ENCODE measurements at regions not wholly inside any gene's neighbourhood (a gene's known extent, or its start where the extent isn't known, plus 50 kb on each side); places are given as distances from the start of the nearest gene placed in this dataset.

DNA sequence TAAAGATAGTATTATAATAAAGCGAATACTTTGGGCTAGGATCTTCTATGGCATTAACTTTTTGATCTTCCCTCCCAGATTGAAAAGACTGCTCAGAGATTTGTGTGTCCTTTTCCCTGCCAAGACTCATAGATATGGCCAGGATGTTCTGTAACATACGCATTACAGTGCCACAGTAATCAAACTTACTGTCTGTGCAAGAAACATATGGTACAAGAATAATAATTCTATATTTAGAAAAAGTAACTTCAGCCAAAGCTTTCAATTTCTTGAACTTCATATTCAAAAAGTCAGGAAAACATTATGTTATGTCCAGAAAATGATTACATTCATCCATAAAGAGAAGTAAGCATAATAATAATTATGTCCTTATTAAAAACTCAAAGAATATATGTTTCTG lies 100.9 kb upstream of the GUCY1A1 start:
- H3K4me3 ChIP-seq (ENCODE audit: low read length): no peak overlapping the region
- H3K27ac ChIP-seq (ENCODE audit: low read length): no peak overlapping the region
- H3K9ac ChIP-seq (ENCODE audit: low read length): no peak overlapping the region
- no peaks in the 10 kb centered on the region for H3K79me2 ChIP-seq (ENCODE audit: low read length)
- no peak overlapping the region for H2AFZ ChIP-seq (ENCODE audit: low read depth, low read length)
- no peaks in the 10 kb centered on the region for H3K36me3 ChIP-seq (replicated peaks; ENCODE audit: low read depth, low read length)
- no peaks in the 10 kb centered on the region for H3K9me3 ChIP-seq (ENCODE audit: insufficient read depth, low read length)
- H3K4me1 ChIP-seq (ENCODE audit: low read length): no peaks in the 10 kb centered on the region
- no peaks in the 10 kb centered on the region for H3K27me3 ChIP-seq (ENCODE audit: low read depth, low read length)
- no peaks in the 10 kb centered on the region for H4K20me1 ChIP-seq (ENCODE audit: insufficient read depth, low read length)
- no peak overlapping the region for H3K4me2 ChIP-seq (ENCODE audit: low read length)
- no peak for TF ChIP-seq EZH2phosphoT487 (IDR thresholded peaks at IDR 0.05; ENCODE audit: low read depth)

DNA sequence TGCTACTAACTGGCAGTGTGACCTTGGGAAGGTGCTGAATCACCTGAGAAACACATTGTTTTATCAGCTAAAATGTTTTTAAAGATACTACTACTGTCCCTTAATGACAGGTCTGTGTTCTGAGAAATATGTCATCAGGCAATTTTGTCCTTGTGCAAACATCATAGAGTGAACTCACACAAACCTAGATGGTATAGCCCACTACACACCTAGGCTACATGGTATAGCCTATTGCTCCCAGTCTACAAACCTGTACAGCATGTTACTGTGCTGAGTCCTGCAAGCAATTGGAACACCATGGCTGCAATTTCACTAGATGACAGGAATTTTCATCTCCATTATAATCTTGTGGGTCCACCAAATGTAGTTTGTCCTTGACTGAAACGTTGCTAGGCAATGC lies 101.3 kb upstream of the GUCY1A1 start:
- TF ChIP-seq, protein P1, sequence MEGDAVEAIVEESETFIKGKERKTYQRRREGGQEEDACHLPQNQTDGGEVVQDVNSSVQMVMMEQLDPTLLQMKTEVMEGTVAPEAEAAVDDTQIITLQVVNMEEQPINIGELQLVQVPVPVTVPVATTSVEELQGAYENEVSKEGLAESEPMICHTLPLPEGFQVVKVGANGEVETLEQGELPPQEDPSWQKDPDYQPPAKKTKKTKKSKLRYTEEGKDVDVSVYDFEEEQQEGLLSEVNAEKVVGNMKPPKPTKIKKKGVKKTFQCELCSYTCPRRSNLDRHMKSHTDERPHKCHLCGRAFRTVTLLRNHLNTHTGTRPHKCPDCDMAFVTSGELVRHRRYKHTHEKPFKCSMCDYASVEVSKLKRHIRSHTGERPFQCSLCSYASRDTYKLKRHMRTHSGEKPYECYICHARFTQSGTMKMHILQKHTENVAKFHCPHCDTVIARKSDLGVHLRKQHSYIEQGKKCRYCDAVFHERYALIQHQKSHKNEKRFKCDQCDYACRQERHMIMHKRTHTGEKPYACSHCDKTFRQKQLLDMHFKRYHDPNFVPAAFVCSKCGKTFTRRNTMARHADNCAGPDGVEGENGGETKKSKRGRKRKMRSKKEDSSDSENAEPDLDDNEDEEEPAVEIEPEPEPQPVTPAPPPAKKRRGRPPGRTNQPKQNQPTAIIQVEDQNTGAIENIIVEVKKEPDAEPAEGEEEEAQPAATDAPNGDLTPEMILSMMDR (IDR thresholded peaks at IDR 0.05; ENCODE audit: low read depth, low read length): no peak
- TF ChIP-seq EZH2phosphoT487 (IDR thresholded peaks at IDR 0.05; ENCODE audit: low read depth): no peak
- no peak overlapping the region for H3K4me3 ChIP-seq (ENCODE audit: low read length)
- H3K4me1 ChIP-seq (ENCODE audit: low read length): no peaks in the 10 kb centered on the region
- H3K79me2 ChIP-seq (ENCODE audit: low read length): no peaks in the 10 kb centered on the region
- no peak overlapping the region for H3K9ac ChIP-seq (ENCODE audit: low read length)
- no peak overlapping the region for H3K4me2 ChIP-seq (ENCODE audit: low read length)
- H3K9me3 ChIP-seq (ENCODE audit: insufficient read depth, low read length): no peaks in the 10 kb centered on the region
- H3K27ac ChIP-seq (ENCODE audit: low read length): no peak overlapping the region
- no peaks in the 10 kb centered on the region for H3K27me3 ChIP-seq (ENCODE audit: low read depth, low read length)
- H3K36me3 ChIP-seq (replicated peaks; ENCODE audit: low read depth, low read length): no peaks in the 10 kb centered on the region
- no peaks in the 10 kb centered on the region for H4K20me1 ChIP-seq (ENCODE audit: insufficient read depth, low read length)
- no peak overlapping the region for H2AFZ ChIP-seq (ENCODE audit: low read depth, low read length)

DNA sequence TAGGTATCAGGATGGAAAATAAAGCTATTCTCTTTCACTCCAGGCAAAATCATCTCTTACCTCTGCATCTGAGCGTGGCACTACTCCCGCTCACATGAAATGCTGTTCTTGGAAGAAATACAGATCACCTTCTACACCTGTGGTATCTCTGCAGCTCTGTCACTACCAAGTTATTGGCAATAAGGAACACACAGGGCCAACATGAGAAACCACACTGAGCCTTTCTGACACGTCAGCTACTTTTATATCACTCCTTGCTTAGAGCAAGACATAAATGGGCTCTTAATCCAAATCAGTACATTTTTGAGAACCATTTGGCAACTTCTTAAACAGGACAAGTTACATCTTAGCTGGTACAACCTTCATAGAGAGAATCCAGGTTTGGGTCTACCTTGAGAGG lies 101.8 kb upstream of the GUCY1A1 start:
- H4K20me1 ChIP-seq (ENCODE audit: insufficient read depth, low read length): no peaks in the 10 kb centered on the region
- H3K9ac ChIP-seq (ENCODE audit: low read length): no peak overlapping the region
- no peak for TF ChIP-seq EZH2phosphoT487 (IDR thresholded peaks at IDR 0.05; ENCODE audit: low read depth)
- TF ChIP-seq, protein P1 (IDR thresholded peaks at IDR 0.05; ENCODE audit: low read depth, low read length): no peak
- no peaks in the 10 kb centered on the region for H3K4me1 ChIP-seq (ENCODE audit: low read length)
- no peaks in the 10 kb centered on the region for H3K9me3 ChIP-seq (ENCODE audit: insufficient read depth, low read length)
- H3K36me3 ChIP-seq (replicated peaks; ENCODE audit: low read depth, low read length): no peaks in the 10 kb centered on the region
- H3K27me3 ChIP-seq (ENCODE audit: low read depth, low read length): no peaks in the 10 kb centered on the region
- no peak overlapping the region for H3K4me2 ChIP-seq (ENCODE audit: low read length)
- no peak overlapping the region for H3K4me3 ChIP-seq (ENCODE audit: low read length)
- no peaks in the 10 kb centered on the region for H3K79me2 ChIP-seq (ENCODE audit: low read length)
- no peak overlapping the region for H2AFZ ChIP-seq (ENCODE audit: low read depth, low read length)
- H3K27ac ChIP-seq (ENCODE audit: low read length): no peak overlapping the region

DNA sequence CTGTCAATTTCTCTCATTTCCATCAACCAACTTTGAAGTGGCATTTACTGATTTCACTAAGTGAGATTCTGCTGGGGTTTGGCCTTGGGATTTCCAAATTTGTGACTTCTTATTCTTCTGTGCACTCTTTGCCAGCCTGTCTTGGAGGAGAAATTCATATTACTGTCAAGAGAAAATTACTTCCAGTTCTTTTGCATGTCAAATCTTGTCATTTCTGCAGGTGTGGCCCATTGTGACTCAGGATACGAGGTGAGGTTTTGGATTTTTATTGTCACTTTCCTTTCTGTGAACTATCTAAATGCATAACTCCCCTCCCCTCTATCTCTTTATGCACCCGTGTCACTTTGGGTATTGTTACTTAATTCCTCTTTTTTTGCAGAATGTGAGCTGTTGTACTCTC lies 102.6 kb upstream of the GUCY1A1 start:
- no peak overlapping the region for H3K4me2 ChIP-seq (ENCODE audit: low read length)
- H4K20me1 ChIP-seq (ENCODE audit: insufficient read depth, low read length): no peaks in the 10 kb centered on the region

More for the DNA sequence above, 102.6 kb upstream of the GUCY1A1 start:
- TF ChIP-seq EZH2phosphoT487 (IDR thresholded peaks at IDR 0.05; ENCODE audit: low read depth): no peak
- TF ChIP-seq, protein P1 (IDR thresholded peaks at IDR 0.05; ENCODE audit: low read depth, low read length): no peak
- Histone ChIP-seq H3K9me3 (ENCODE audit: insufficient read depth, low read length) (no peaks in the 10 kb centered on the region), H3K79me2 (ENCODE audit: low read length) (no peaks in the 10 kb centered on the region), H3K36me3 (replicated peaks; ENCODE audit: low read depth, low read length) (no peaks in the 10 kb centered on the region), H3K4me3 (ENCODE audit: low read length) (no peak overlapping the region), H3K27me3 (ENCODE audit: low read depth, low read length) (no peaks in the 10 kb centered on the region), H2AFZ (ENCODE audit: low read depth, low read length) (no peak overlapping the region), H3K4me1 (ENCODE audit: low read length) (no peaks in the 10 kb centered on the region), H3K27ac (ENCODE audit: low read length) (no peak overlapping the region), H3K9ac (ENCODE audit: low read length) (no peak overlapping the region)
